H1 (cell line): ENCODE measurements at regions not wholly inside any gene's neighbourhood (a gene's known extent, or its start where the extent isn't known, plus 50 kb on each side); places are given as distances from the start of the nearest gene placed in this dataset.

Experiments used
- EP300 ChIP-seq, 2 experiments: IDR thresholded peaks; 1 replicate in 1 of 2; 2 replicates in 1 of 2; pipeline ENCODE4 v1.6.1; 2011 to 2012; ENCODE audit warnings: low read depth in 2 of 2, low read length in 2 of 2, mild to moderate bottlenecking in 2 of 2, borderline replicate concordance in 1 of 2, inconsistent platforms in 1 of 2, moderate library complexity in 1 of 2
- GABPA ChIP-seq: IDR thresholded peaks from 2 replicates; pipeline ENCODE4 v1.6.1; 2011; ENCODE audit warnings: mild to moderate bottlenecking, low read length, moderate library complexity, borderline replicate concordance; ENCODE audit not compliant: insufficient read depth
- GTF2F1 ChIP-seq: IDR thresholded peaks from 2 replicates; pipeline ENCODE4 v1.6.1; 2012; ENCODE audit warnings: low read depth, low read length, improper control_type of control experiment, borderline replicate concordance
- SIN3A ChIP-seq, 2 experiments: IDR thresholded peaks in 1 of 2; conservative IDR thresholded peaks in 1 of 2; 2 replicates each; pipeline ENCODE4 v1.6.1; 2011 to 2012; ENCODE audit warnings: low read length in 2 of 2, improper control_type of control experiment in 1 of 2, low read depth in 1 of 2, mild to moderate bottlenecking in 1 of 2

DNA sequence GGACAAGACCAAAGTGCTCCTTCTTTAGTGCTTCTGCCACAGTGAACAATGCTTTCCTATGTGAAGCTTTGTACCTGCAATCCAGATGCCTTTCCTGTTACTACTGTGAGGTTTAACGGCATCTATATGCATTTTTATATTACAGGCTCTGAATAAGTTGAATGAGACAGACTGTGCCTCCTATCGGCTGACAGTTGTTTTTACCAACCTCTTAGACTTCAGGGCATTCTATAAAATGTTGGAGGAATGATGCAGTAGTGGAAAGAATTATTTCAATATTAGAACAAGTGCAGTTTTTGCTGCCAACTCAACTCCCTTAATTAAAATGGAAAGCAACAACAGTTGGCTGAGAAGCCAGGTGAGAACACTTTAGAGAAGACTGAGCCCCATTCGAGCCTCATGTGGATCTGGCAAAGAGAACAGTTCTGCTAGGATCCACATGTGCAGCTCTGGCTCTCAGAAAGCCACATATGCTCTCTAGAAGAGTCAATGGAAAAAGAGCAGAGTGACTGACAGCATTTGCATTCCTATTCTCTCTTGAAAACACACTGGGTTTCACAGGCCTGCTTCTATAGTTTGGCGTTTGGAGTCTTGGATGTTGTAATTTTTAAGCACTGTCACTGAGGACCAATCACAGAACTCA lies 147.5 kb downstream of the LURAP1L start (continued):
- no peak for TF ChIP-seq GTF2F1
- TF ChIP-seq SIN3A (conservative IDR thresholded peaks at IDR 0.05 in 1 of 2, IDR thresholded peaks at IDR 0.05 in 1 of 2; ENCODE audit: low read depth in 1 of 2, low read length in 2 of 2) = no peak
- TF ChIP-seq EP300 (IDR thresholded peaks at IDR 0.05; ENCODE audit: borderline replicate concordance in 1 of 2, low read depth in 2 of 2, low read length in 2 of 2) = no peak
- TF ChIP-seq GABPA = no peak
